HG03469 (cell line): ENCODE measurements at regions not wholly inside any gene's neighbourhood (a gene's known extent, or its start where the extent isn't known, plus 50 kb on each side); places are given as distances from the start of the nearest gene placed in this dataset.
"Not testable (repeated sequence)": the region's sequence is repeated elsewhere in the genome, so short reads cannot be mapped to it uniquely, and the experiment has no call there.

Experiments
- ATAC-seq: cut with Tn5 transposase; IDR thresholded peaks from one replicate; pipeline ENCODE4 v1.9.1; 2021; ENCODE audit warnings: mild to moderate bottlenecking, moderate library complexity, moderate number of reproducible peaks; ENCODE audit not compliant: unreplicated experiment

- ATAC-seq = no peak
Observed at GRCh38 chr10:2076528-2076927, 339.2 kb upstream of the ADARB2 start.

- ATAC-seq = no peak
Observed at GRCh38 chr10:2067015-2067414, 329.7 kb upstream of the ADARB2 start.

- no peak for ATAC-seq
Observed at GRCh38 chr10:2054728-2055127, 317.4 kb upstream of the ADARB2 start.

- no peak for ATAC-seq
Observed at GRCh38 chr10:2053805-2054204, 316.5 kb upstream of the ADARB2 start.

- ATAC-seq = no peak
Observed at GRCh38 chr10:2051108-2051507, 313.8 kb upstream of the ADARB2 start.

GRCh38 chr10:2049560-2049959, 312.2 kb upstream of the ADARB2 start:
- no peak for ATAC-seq

GRCh38 chr10:2048337-2048973, 311.1 kb upstream of the ADARB2 start:
- ATAC-seq = no peak

- ATAC-seq = no peak
Observed at GRCh38 chr10:2047679-2048078, 310.4 kb upstream of the ADARB2 start.

- ATAC-seq = no peak
Observed at GRCh38 chr10:2043379-2043778, 306.1 kb upstream of the ADARB2 start.

- ATAC-seq = no peak
Observed at GRCh38 chr10:2038036-2038435, 300.7 kb upstream of the ADARB2 start.

- no peak for ATAC-seq
Observed at GRCh38 chr10:2037246-2037645, 299.9 kb upstream of the ADARB2 start.

GRCh38 chr10:2036209-2036608, 298.9 kb upstream of the ADARB2 start:
- ATAC-seq = no peak

- no peak for ATAC-seq
Observed at GRCh38 chr10:2030046-2030445, 292.7 kb upstream of the ADARB2 start.

- no peak for ATAC-seq
Observed at GRCh38 chr10:2026936-2027335, 289.6 kb upstream of the ADARB2 start.

- not testable (repeated sequence) for ATAC-seq
Observed at GRCh38 chr10:2024750-2025149, 287.4 kb upstream of the ADARB2 start.

GRCh38 chr10:2023687-2024086, 286.4 kb upstream of the ADARB2 start:
- no peak for ATAC-seq

GRCh38 chr10:2022401-2022800, 285.1 kb upstream of the ADARB2 start:
- no peak for ATAC-seq

- ATAC-seq = no peak
Observed at GRCh38 chr10:2020836-2021235, 283.5 kb upstream of the ADARB2 start.

- ATAC-seq = no peak
Observed at GRCh38 chr10:2019803-2020202, 282.5 kb upstream of the ADARB2 start.

GRCh38 chr10:2019281-2019680, 282.0 kb upstream of the ADARB2 start:
- ATAC-seq = no peak

- ATAC-seq = no peak
Observed at GRCh38 chr10:2014541-2014940, 277.2 kb upstream of the ADARB2 start.

- no peak for ATAC-seq
Observed at GRCh38 chr10:2012209-2012608, 274.9 kb upstream of the ADARB2 start.

- no peak for ATAC-seq
Observed at GRCh38 chr10:2011106-2011716, 273.9 kb upstream of the ADARB2 start.
